Erythroblast (primary cell): ENCODE measurements at regions not wholly inside any gene's neighbourhood (a gene's known extent, or its start where the extent isn't known, plus 50 kb on each side); places are given as distances from the start of the nearest gene placed in this dataset.

Experiments used
- GATA1 ChIP-seq: IDR thresholded peaks from 2 replicates; pipeline ENCODE4 v1.6.1; 2011; ENCODE audit warnings: low read depth, mild to moderate bottlenecking, control low read depth, low read length, moderate library complexity
- POLR2A ChIP-seq: IDR thresholded peaks from 2 replicates; pipeline ENCODE4 v1.6.1; 2011; ENCODE audit warnings: mild to moderate bottlenecking, low read length

DNA sequence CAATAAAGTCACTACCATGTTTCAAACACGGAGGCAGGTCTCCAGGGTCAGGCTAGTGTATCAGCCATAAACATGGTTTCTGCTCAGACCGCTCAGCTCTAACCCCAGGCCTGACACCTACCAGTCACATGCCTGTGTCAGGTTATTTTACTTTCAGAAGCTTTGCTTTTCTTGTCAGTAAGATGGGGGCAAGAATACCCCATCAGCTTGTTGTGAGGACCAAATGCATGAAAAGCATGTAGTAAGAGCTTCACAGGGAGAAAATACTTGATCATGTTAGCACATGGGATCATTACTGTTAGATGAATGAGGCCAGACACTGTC is 65.2 kb upstream of the PIM1 start:
- TF ChIP-seq POLR2A (no peak), GATA1 (no peak)
